ENCODE measurements at regions not wholly inside any gene's neighbourhood (a gene's known extent, or its start where the extent isn't known, plus 50 kb on each side); places are given as distances from the start of the nearest gene placed in this dataset.
"Not testable (repeated sequence)": the region's sequence is repeated elsewhere in the genome, so short reads cannot be mapped to it uniquely, and the experiment has no call there.

DNA sequence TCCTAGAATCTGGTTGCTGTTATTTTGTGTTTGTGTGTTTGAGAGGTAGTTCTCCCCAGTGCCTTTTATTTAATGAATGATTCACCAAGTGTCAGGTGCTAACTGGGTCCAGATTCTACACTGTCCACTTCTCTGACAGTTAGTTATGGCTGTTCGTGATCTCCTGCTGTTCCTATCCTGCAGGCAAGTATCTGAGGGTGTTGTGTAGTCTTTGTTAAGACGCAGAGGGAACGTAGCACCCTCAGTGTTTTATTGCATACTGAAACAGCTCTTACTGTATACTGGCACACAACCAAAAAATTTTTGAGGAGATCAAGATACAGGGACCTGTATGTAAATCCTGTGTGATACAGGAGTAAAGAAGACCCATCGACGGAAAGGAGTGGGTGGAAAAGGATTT, 1271.3 kb downstream of the ROBO1 start:
- DNase-seq (ENCODE audit: low read depth) = no peak
- H3K4me3 ChIP-seq (ENCODE audit: low read depth, low read length) = no peak overlapping the region
- no peak for TF ChIP-seq CTCF (IDR thresholded peaks at IDR 0.05; ENCODE audit: low read depth, low read length, missing control alignments)

DNA sequence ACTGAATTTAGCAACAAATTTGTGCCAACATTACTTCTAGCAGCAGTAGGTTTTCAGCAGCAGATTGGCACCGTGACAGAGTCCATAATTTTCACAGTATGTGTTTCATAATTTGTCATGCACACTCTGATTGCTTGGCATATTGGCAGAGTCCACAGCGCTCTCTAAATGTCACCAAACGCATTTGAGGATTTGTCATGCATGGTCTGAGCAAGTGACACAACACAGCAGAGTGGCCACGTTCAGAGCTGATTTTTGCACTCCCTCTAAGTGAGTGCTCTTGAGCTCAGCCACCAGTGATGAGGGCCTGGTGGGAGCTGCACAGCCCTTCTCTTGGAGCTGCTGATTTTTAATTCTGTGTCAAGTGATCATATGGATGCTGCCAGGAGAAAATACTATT, 1270.8 kb downstream of the ROBO1 start:
- no peak for TF ChIP-seq CTCF (IDR thresholded peaks at IDR 0.05; ENCODE audit: low read depth, low read length, missing control alignments)
- no peak for DNase-seq (ENCODE audit: low read depth)
- no peak overlapping the region for H3K4me3 ChIP-seq (ENCODE audit: low read depth, low read length)

DNA sequence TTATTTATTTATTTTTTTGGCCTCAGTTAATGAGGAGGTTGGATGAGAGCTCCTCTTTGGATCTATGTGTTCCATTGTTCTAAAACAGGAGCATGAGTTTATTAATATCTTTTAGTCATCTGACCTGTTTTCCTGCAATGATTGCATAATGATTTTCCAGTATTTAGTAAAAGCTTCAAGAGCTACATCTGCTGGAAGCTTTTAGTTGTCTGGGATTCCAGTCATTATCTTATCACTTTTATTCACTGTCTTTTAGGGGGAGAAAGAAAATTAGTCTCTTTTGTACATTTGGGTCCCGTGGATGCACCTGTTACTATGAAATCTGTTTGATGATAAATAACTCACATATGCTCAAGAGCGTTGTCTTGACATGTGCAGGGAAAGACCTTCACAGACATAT, 1270.0 kb downstream of the ROBO1 start:
- DNase-seq (ENCODE audit: low read depth) = no peak
- TF ChIP-seq CTCF (IDR thresholded peaks at IDR 0.05; ENCODE audit: low read depth, low read length, missing control alignments) = no peak
- H3K4me3 ChIP-seq (ENCODE audit: low read depth, low read length) = no peak overlapping the region

GRCh38 chr3:78506061-78506460, 1261.7 kb downstream of the ROBO1 start:
- DNase-seq (ENCODE audit: low read depth) = no peak
- no peak for TF ChIP-seq CTCF (IDR thresholded peaks at IDR 0.05; ENCODE audit: low read depth, low read length, missing control alignments)
- no peak overlapping the region for H3K4me3 ChIP-seq (ENCODE audit: low read depth, low read length)

DNA sequence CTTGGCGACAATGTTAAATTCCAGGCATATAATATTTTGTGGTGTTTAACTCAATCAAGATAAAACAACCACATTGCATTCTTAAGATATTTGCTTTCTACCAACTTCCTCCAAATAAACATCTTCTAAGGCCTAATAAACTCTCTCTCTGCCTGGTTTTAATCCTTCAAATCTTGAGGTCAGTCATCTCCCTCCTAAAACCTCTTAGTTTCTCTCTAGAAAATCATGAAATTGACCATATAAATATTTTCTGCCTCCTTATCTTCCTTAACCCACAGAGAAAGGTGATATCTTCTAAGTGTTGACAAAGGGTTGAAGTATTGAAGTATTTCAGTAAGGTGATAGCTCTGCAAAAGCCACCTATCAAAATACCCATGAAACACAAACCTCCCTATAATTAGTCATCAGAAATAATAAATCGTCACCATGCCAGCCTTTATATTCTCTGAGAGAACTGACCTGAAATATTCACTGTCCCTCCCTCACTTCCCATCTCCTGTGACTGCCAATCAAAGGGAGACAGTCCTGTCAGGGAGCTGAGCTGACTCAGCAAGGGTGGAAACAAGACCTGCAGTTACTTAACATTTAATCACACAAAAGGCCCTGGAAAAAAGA, 1261.1 kb downstream of the ROBO1 start:
- no peak for DNase-seq (ENCODE audit: low read depth)
- no peak overlapping the region for H3K4me3 ChIP-seq (ENCODE audit: low read depth, low read length)
- TF ChIP-seq CTCF (IDR thresholded peaks at IDR 0.05; ENCODE audit: low read depth, low read length, missing control alignments) = no peak

- TF ChIP-seq CTCF (IDR thresholded peaks at IDR 0.05; ENCODE audit: low read depth, low read length, missing control alignments) = no peak
- DNase-seq (ENCODE audit: low read depth) = no peak
- no peak overlapping the region for H3K4me3 ChIP-seq (ENCODE audit: low read depth, low read length)
Measured at GRCh38 chr3:78507196-78507984, 1260.4 kb downstream of the ROBO1 start.

GRCh38 chr3:78511840-78512239, 1256.0 kb downstream of the ROBO1 start:
- H3K4me3 ChIP-seq (ENCODE audit: low read depth, low read length) = no peak overlapping the region
- DNase-seq (ENCODE audit: low read depth) = no peak
- no peak for TF ChIP-seq CTCF (IDR thresholded peaks at IDR 0.05; ENCODE audit: low read depth, low read length, missing control alignments)

GRCh38 chr3:78512786-78513185, 1255.0 kb downstream of the ROBO1 start:
- DNase-seq (ENCODE audit: low read depth); H3K4me3 ChIP-seq (ENCODE audit: low read depth, low read length): not testable (repeated sequence)

Measured in GM12864 (cell line).